Keratinocyte (primary cell): ENCODE measurements at regions not wholly inside any gene's neighbourhood (a gene's known extent, or its start where the extent isn't known, plus 50 kb on each side); places are given as distances from the start of the nearest gene placed in this dataset.

Experiments used
- CTCF ChIP-seq, 3 experiments: IDR thresholded peaks in 1 of 3; conservative IDR thresholded peaks in 1 of 3; optimal IDR thresholded peaks in 1 of 3; 2 replicates in 2 of 3; 3 replicates in 1 of 3; pipeline versions ENCODE3 to v1.5.1; 2011; ENCODE audit warnings: low read length in 3 of 3, mild to moderate bottlenecking in 3 of 3, moderate library complexity in 2 of 3, control low read depth in 1 of 3, inconsistent platforms in 1 of 3; ENCODE audit not compliant: insufficient read depth in 2 of 3; ENCODE audit errors: extremely low read depth in 1 of 3
- EZH2 ChIP-seq: IDR thresholded peaks from one replicate; pipeline ENCODE4 v1.6.1; 2012; ENCODE audit warnings: inconsistent platforms, mild to moderate bottlenecking, low read length, moderate library complexity

- TF ChIP-seq EZH2 (no peak), CTCF (optimal IDR thresholded peaks at IDR 0.05 in 1 of 3, IDR thresholded peaks at IDR 0.05 in 1 of 3, conservative IDR thresholded peaks at IDR 0.05 in 1 of 3; ENCODE audit: extremely low read depth in 1 of 3, insufficient read depth in 2 of 3, low read length in 3 of 3) (no peak)
Observed at GRCh38 chr11:42595876-42596275, 715.9 kb upstream of the API5 start.
